ENCODE measurements at regions not wholly inside any gene's neighbourhood (a gene's known extent, or its start where the extent isn't known, plus 50 kb on each side); places are given as distances from the start of the nearest gene placed in this dataset.
"Not testable (repeated sequence)": the region's sequence is repeated elsewhere in the genome, so short reads cannot be mapped to it uniquely, and the experiment has no call there.

DNA sequence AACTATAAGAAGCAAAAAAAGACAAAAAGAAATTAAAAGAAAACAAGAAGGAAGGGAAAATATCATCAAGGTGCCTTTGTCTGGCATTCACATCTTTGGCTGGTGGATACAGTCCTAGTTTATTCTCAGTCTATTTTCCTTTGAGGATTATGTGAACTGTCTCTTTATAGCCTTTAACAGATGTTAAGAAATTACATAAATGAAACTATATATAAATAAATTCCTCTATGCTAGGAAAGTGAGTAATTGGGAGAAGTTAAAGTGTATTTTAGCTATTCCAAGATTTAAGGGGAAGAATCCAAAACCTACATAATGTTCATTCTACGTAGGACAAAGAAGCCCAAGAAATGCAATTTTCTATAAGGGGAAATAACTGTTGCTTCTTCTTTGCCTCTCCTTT is 316.3 kb downstream of the ADAMTS20 start:
- H3K4me3 ChIP-seq (ENCODE audit: low read length), result no peak overlapping the region
- no peak for DNase-seq (ENCODE audit: low read depth)
- TF ChIP-seq CTCF (conservative IDR thresholded peaks at IDR 0.05; ENCODE audit: low read depth, low read length), result no peak

DNA sequence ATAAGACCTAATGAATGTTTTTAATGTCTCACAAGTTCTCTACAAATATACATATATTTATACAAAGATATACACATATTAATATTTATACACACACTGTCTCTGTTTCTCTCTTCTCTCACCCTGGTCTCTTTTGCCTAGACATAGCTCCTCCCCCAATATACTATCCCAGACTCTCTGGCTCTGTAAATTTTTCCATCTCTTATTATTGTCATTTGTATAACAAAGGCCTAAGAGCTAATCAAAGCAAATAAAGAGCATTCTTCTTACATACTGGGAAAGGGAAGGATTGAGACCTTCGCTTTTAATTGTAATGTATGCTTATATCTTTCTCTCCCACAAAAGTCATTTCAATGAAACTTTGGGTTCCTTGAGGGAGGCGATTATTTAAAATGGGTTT is 318.1 kb downstream of the ADAMTS20 start:
- no peak overlapping the region for H3K4me3 ChIP-seq (ENCODE audit: low read length)
- DNase-seq (ENCODE audit: low read depth), result no peak
- TF ChIP-seq CTCF (conservative IDR thresholded peaks at IDR 0.05; ENCODE audit: low read depth, low read length), result no peak

GRCh38 chr12:43226151-43226550 is 325.9 kb downstream of the ADAMTS20 start:
- no peak overlapping the region for H3K4me3 ChIP-seq (ENCODE audit: low read length)
- DNase-seq (ENCODE audit: low read depth), result no peak
- TF ChIP-seq CTCF (conservative IDR thresholded peaks at IDR 0.05; ENCODE audit: low read depth, low read length), result no peak

DNA sequence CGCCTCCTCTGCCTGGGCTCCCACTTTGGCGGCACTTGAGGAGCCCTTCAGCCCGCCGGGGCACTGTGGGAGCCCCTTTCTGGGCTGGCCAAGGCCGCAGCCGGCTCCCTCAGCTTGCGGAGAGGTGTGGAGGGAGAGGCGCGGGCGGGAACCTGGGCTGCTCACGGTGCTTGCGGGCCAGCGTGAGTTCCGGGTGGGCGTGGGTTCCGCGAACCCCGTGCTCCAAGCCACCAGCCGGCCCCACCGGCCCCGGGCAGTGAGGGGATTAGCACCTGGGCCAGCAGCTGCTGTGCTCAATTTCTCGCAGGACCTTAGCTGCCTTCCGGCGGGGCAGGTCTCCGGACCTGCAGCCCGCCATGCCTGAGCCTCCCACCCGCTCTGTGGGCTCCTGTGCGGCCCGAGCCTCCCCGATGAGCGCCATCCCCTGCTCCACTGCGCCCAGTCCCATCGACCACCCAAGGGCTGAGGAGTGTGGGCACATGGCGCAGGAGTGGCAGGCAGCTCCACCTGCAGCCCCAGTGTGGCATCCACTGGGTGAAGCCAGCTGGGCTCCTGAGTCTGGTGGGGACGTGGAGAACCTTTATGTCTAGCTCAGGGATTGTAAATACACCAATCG is 327.7 kb downstream of the ADAMTS20 start:
- H3K4me3 ChIP-seq (ENCODE audit: low read length); DNase-seq (ENCODE audit: low read depth): not testable (repeated sequence)

DNA sequence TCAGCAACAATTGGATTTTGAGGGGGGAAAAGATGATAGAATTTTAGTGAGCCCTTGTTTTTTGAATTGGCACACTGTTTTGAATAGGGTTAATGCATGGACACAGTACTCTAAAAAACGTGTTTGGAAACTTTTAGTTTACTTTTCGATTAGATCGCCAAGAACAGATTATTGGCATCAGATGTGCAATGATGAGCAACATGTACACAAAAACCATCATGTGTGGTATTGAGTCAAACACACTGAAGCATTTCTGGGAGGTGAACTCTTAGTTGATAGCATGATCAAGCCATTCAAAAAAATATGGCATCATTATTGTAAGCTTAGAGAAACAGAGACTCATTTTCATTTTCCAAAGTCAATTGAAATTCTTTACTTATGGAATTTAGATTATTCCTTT is 329.2 kb downstream of the ADAMTS20 start:
- no peak for DNase-seq (ENCODE audit: low read depth)
- TF ChIP-seq CTCF (conservative IDR thresholded peaks at IDR 0.05; ENCODE audit: low read depth, low read length), result no peak
- no peak overlapping the region for H3K4me3 ChIP-seq (ENCODE audit: low read length)

- no peak for DNase-seq (ENCODE audit: low read depth)
- TF ChIP-seq CTCF (conservative IDR thresholded peaks at IDR 0.05; ENCODE audit: low read depth, low read length), result no peak
- H3K4me3 ChIP-seq (ENCODE audit: low read length), result no peak overlapping the region
Observed at GRCh38 chr12:43221216-43221615, 330.8 kb downstream of the ADAMTS20 start.

GRCh38 chr12:43216490-43216889 is 335.5 kb downstream of the ADAMTS20 start:
- no peak for DNase-seq (ENCODE audit: low read depth)
- H3K4me3 ChIP-seq (ENCODE audit: low read length), result no peak overlapping the region
- no peak for TF ChIP-seq CTCF (conservative IDR thresholded peaks at IDR 0.05; ENCODE audit: low read depth, low read length)

DNA sequence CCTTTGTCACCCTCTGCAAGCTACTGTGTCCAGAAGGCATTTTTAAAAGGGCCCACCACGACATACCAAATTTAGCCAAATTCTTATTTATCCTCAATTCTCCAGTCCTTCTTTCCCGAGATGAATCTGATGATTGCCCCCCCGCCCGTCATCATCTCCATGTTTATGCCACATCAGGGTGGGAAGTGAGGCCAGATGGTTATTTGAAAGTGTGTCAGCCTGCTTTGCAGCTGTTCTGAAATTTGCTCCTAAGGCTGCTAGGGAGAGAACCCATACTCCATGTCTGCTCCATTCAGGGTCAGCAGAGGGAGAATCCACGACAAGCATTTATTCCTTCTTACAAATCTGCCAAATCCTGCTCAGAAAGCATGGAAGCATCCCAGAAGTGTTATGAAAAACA is 337.8 kb downstream of the ADAMTS20 start:
- TF ChIP-seq CTCF (conservative IDR thresholded peaks at IDR 0.05; ENCODE audit: low read depth, low read length), result no peak
- no peak overlapping the region for H3K4me3 ChIP-seq (ENCODE audit: low read length)
- DNase-seq (ENCODE audit: low read depth), result no peak

Measured in retinal pigment epithelial cell (primary cell).